ENCODE measurements at regions not wholly inside any gene's neighbourhood (a gene's known extent, or its start where the extent isn't known, plus 50 kb on each side); places are given as distances from the start of the nearest gene placed in this dataset.
A peak's percentile ranks its signal among the peaks of the same experiment; 100 is the strongest.
"Not testable (repeated sequence)": the region's sequence is repeated elsewhere in the genome, so short reads cannot be mapped to it uniquely, and the experiment has no call there.

DNA sequence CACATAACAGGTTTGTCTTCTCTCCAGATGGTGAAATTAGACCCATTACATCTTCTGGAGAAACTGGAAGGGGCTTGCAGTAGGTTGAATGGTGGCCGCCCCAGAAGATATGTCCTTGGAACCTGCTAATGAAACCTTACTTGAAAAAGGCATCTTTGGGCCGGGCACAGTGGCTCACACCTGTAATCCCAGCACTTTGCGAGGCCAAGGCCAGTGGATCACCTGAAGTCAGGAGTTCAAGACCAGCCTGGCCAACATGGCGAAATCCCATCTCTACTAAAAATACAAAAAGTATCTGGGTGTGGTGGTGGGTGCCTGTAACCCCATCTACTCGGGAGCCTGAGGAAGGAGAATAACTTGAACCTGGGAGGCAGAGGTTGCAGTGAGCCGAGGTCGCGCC is 53.2 kb upstream of the SH3PXD2B start:
- FAIRE-seq; H3K79me2 ChIP-seq (ENCODE audit: control insufficient read depth in 1 of 2, insufficient read depth in 2 of 2, low read length in 2 of 2); H3K9ac ChIP-seq (replicated peaks in 1 of 4; ENCODE audit: extremely low read depth in 1 of 4, low read depth in 3 of 4, low read length in 3 of 4); H3K23me2 ChIP-seq (ENCODE audit: low read depth, low read length); H4K91ac ChIP-seq (replicated peaks; ENCODE audit: insufficient read length, low read length); H3K4me1 ChIP-seq (replicated peaks in 1 of 4; ENCODE audit: control insufficient read depth in 3 of 4, insufficient read depth in 4 of 4, low read length in 3 of 4); H3K27me3 ChIP-seq (replicated peaks in 1 of 4; ENCODE audit: control insufficient read depth in 3 of 4, extremely low read depth in 1 of 4, insufficient read depth in 3 of 4, low read length in 3 of 4); POLR2A ChIA-PET (ENCODE audit: partially characterized antibody); CTCF ChIA-PET (ENCODE audit: partially characterized antibody); H3K56ac ChIP-seq (replicated peaks; ENCODE audit: insufficient read length, low read depth, low read length); H3K4me2 ChIP-seq (ENCODE audit: insufficient read depth in 1 of 2, low read depth in 2 of 2, low read length in 2 of 2); H4K8ac ChIP-seq (ENCODE audit: extremely low read depth, insufficient read depth, low read length); H3K23ac ChIP-seq (ENCODE audit: insufficient read length); H3K14ac ChIP-seq (ENCODE audit: insufficient read length); H2BK5ac ChIP-seq (ENCODE audit: low read depth, low read length); H3K79me1 ChIP-seq (ENCODE audit: low read depth, low read length); H3K9me3 ChIP-seq (ENCODE audit: insufficient read depth in 2 of 2, low read depth in 1 of 2, low read length in 1 of 2); H3K4ac ChIP-seq (replicated peaks; ENCODE audit: insufficient read length, low read depth, low read length); H4K5ac ChIP-seq (ENCODE audit: insufficient read length, low read depth, low read length); H3K18ac ChIP-seq (ENCODE audit: extremely low read depth, low read length); H3K36me3 ChIP-seq (ENCODE audit: control insufficient read depth in 2 of 4, insufficient read depth in 4 of 4, low read length in 3 of 4); H2BK15ac ChIP-seq (ENCODE audit: low read length); H2AK5ac ChIP-seq (ENCODE audit: low read depth, low read length); H2AFZ ChIP-seq (ENCODE audit: low read length); H2BK20ac ChIP-seq (ENCODE audit: low read length); H3K27ac ChIP-seq (ENCODE audit: low read depth, low read length); H2BK12ac ChIP-seq (ENCODE audit: low read depth, low read length); H3K4me3 ChIP-seq (ENCODE audit: extremely low read depth in 1 of 4, insufficient read depth in 2 of 4, low read depth in 3 of 4, low read length in 4 of 4); H2BK120ac ChIP-seq (replicated peaks; ENCODE audit: low read depth, low read length); H4K20me1 ChIP-seq (replicated peaks in 1 of 2; ENCODE audit: control insufficient read depth in 1 of 2, insufficient read depth in 2 of 2, low read length in 2 of 2): not testable (repeated sequence)
- 90% methylated on average over 5 of the region's 8 CpGs; no CpG with 5 or more reads in 1 of the 2 experiments for WGBS, 2 experiments (ENCODE audit: extremely low coverage in 1 of 2, insufficient coverage in 1 of 2, insufficient read length in 1 of 2, insufficient replicate concordance in 2 of 2, low coverage in 1 of 2, low lambda C conversion rate in 2 of 2, missing lambda C conversion rate in 1 of 2)
- peak in 1 of 2 experiments; percentile 26 for DNase-seq (ENCODE audit: low read depth in 1 of 2, low spot score in 2 of 2)

Data from H1 (cell line).